HepG2 (cell line): ENCODE measurements at regions not wholly inside any gene's neighbourhood (a gene's known extent, or its start where the extent isn't known, plus 50 kb on each side); places are given as distances from the start of the nearest gene placed in this dataset.

Experiments used
- ATAC-seq: fragments of 200-7000 bp; cut with Tn5 transposase; 3 replicates; pipeline ENCODE4 v1.9.1; 2020; ENCODE audit warnings: mild to moderate bottlenecking, moderate library complexity
- BruUV-seq: library from RNA; stranded (reverse); fragments of 400-500 nt; replicated peaks from 2 replicates; lab custom pipeline; 2021; lab: Mats Ljungman, UMichigan
- CTCF ChIA-PET: fragments of 300-600 bp; formaldehyde crosslinking; extraction: SDS; loops from one replicate; lab custom pipeline; 2021; ENCODE audit warnings: low total read pairs, inconsistent platforms, low intra/inter-chr PET ratio; lab: Yijun Ruan, JAX
- POLR2A ChIA-PET: fragments of 350-600 bp; sonication (Branson Sonifier 250); formaldehyde crosslinking; loops from one replicate; lab custom pipeline; 2020; ENCODE audit warnings: antibody characterized with exemption, inconsistent platforms; lab: Yijun Ruan, JAX
- DNase-seq: peaks from one replicate; pipeline ENCODE4 v3.0.0-alpha.2; 2015; ENCODE audit warnings: low spot score
- FAIRE-seq: peaks from 3 replicates; lab custom pipeline; 2011; peaks lifted over from hg19 to GRCh38; lab: Jason Lieb, UNC
- H2AFZ ChIP-seq: one replicate; pipeline ENCODE4 v1.6.1; 2011; ENCODE audit warnings: low read length, inconsistent platforms
- H3K27ac ChIP-seq: fragments of 300-600 bp; 3 replicates; pipeline ENCODE4 v1.8.0; 2011; ENCODE audit warnings: mixed run types, mild to moderate bottlenecking, mixed read lengths, low read length, inconsistent platforms; ENCODE audit not compliant: insufficient read depth; ENCODE audit errors: extremely low read length
- H3K27me3 ChIP-seq, 2 experiments: fragments of 200-600 bp in 1 of 2; 2 replicates in 1 of 2; 3 replicates in 1 of 2; pipeline versions ENCODE4 v1.6.0 to v1.8.0; 2011; ENCODE audit warnings: low read length in 2 of 2, mild to moderate bottlenecking in 2 of 2, moderate library complexity in 2 of 2, inconsistent platforms in 1 of 2; ENCODE audit not compliant: insufficient read depth in 2 of 2, control insufficient read depth in 1 of 2
- H3K36me3 ChIP-seq, 2 experiments: fragments of 200-600 bp in 1 of 2; replicated peaks in 1 of 2; 2 replicates in 1 of 2; 3 replicates in 1 of 2; pipeline versions ENCODE4 v1.5.1 to v1.8.0; 2011; ENCODE audit warnings: low read length in 2 of 2, inconsistent platforms in 1 of 2; ENCODE audit not compliant: insufficient read depth in 2 of 2, control insufficient read depth in 1 of 2
- H3K4me1 ChIP-seq: 2 replicates; pipeline ENCODE4 v1.5.1; 2012; ENCODE audit warnings: low read length, inconsistent platforms; ENCODE audit not compliant: insufficient read depth
- H3K4me2 ChIP-seq: 2 replicates; pipeline ENCODE4 v1.6.0; 2011; ENCODE audit warnings: low read depth, low read length, inconsistent platforms
- H3K4me3 ChIP-seq, 3 experiments: fragments of 200-600 bp in 1 of 3; sonication (generic), shearing (Covaris generic) in 1 of 3; replicated peaks in 1 of 3; 2 replicates each; pipeline ENCODE4 v1.5.1; 2011 to 2016; ENCODE audit warnings: low read length in 3 of 3, inconsistent platforms in 2 of 3, low read depth in 2 of 3, mild to moderate bottlenecking in 2 of 3, control low read depth in 1 of 3, mixed read lengths in 1 of 3; ENCODE audit not compliant: insufficient read depth in 1 of 3
- H3K79me2 ChIP-seq: one replicate; pipeline ENCODE4 v1.6.1; 2011; ENCODE audit warnings: low read length, inconsistent platforms; ENCODE audit not compliant: insufficient read depth
- H3K9ac ChIP-seq: 2 replicates; pipeline ENCODE4 v1.6.0; 2011; ENCODE audit warnings: mild to moderate bottlenecking, low read depth, low read length, inconsistent platforms; ENCODE audit not compliant: insufficient read depth
- H3K9me3 ChIP-seq: 2 replicates; pipeline ENCODE4 v1.5.1; 2012; ENCODE audit warnings: mild to moderate bottlenecking, low read length
- H4K20me1 ChIP-seq: 2 replicates; pipeline ENCODE4 v1.6.0; 2011; ENCODE audit warnings: inconsistent platforms, mild to moderate bottlenecking, low read length, moderate library complexity; ENCODE audit not compliant: insufficient read depth
- AGO2 ChIP-seq: fragments of 200-400 bp; formaldehyde crosslinking; optimal IDR thresholded peaks from 2 replicates; pipeline ENCODE3; 2017; ENCODE audit warnings: mild to moderate bottlenecking, low read depth, low read length, moderate library complexity
- ARNT2 ChIP-seq: sonication (generic); formaldehyde crosslinking; IDR thresholded peaks from 2 replicates; pipeline ENCODE4 v1.8.0; 2022; ENCODE audit warnings: mild to moderate bottlenecking, low read depth, missing genetic modification reagents, moderate library complexity
- ATF7 ChIP-seq, 2 experiments: fragments of 450-650 bp in 1 of 2; sonication (generic) in 1 of 2; formaldehyde crosslinking in 1 of 2; IDR thresholded peaks; 2 replicates each; pipeline versions ENCODE4 v1.4.0 to v1.6.1; 2016 to 2020; ENCODE audit warnings: antibody characterized with exemption in 1 of 2, mild to moderate bottlenecking in 1 of 2, missing genetic modification reagents in 1 of 2
- CREB1 ChIP-seq, 2 experiments: fragments of 450-650 bp in 1 of 2; IDR thresholded peaks; 2 replicates each; pipeline ENCODE4 v1.6.1; 2016 to 2017; ENCODE audit warnings: control low read depth in 1 of 2, mild to moderate bottlenecking in 1 of 2, missing compliant biosample characterization in 1 of 2, missing genetic modification characterization in 1 of 2
- GATA4 ChIP-seq: sonication (generic); IDR thresholded peaks from 2 replicates; pipeline ENCODE4 v1.6.1; 2016; ENCODE audit warnings: antibody characterized with exemption, low read depth, borderline replicate concordance
- MAFF ChIP-seq: IDR thresholded peaks from 2 replicates; pipeline ENCODE4 v1.6.1; 2011; ENCODE audit warnings: low read depth, low read length, improper control_type of control experiment
- RCOR2 ChIP-seq: IDR thresholded peaks from 2 replicates; pipeline ENCODE4 v1.6.1; 2016; ENCODE audit warnings: missing biosample characterization, missing genetic modification reagents
- SRSF9 ChIP-seq: fragments of 200-400 bp; formaldehyde crosslinking; IDR thresholded peaks from 2 replicates; pipeline ENCODE4 v1.6.1; 2018; ENCODE audit warnings: borderline replicate concordance, mild to moderate bottlenecking, low read depth, low read length; ENCODE audit not compliant: insufficient read depth, poor library complexity, severe bottlenecking
- ZBTB39 ChIP-seq: sonication (generic); formaldehyde crosslinking; IDR thresholded peaks from 2 replicates; pipeline ENCODE4 v1.5.0; 2020; ENCODE audit warnings: missing genetic modification reagents
- ZNF678 ChIP-seq: sonication (generic); formaldehyde crosslinking; IDR thresholded peaks from 2 replicates; pipeline ENCODE4 v1.4.0; 2020; ENCODE audit warnings: mild to moderate bottlenecking, missing genetic modification reagents
- ZNF740 ChIP-seq: sonication (generic); formaldehyde crosslinking; IDR thresholded peaks from 2 replicates; pipeline ENCODE4 v1.4.0; 2020; ENCODE audit warnings: missing genetic modification reagents
- WGBS: methylation state at CpG from one replicate; pipeline ENCODE4 v1.1.6; 2017; ENCODE audit warnings: low lambda C conversion rate; 5-methylcytosine and 5-hydroxymethylcytosine counted together
- in situ Hi-C: cut with HindIII; loops from 2 replicates; pipeline ENCODE4 v1.10.0; 2017; ENCODE audit warnings: low pct_unique_long_range_greater_than_20kb; ENCODE audit not compliant: extremely low pct_ligation_motif_present
- intact Hi-C: fragments of 100-400 bp; cut with micrococcal nuclease; formaldehyde crosslinking; loops from one replicate; pipeline ENCODE4 v1.10.0; 2022; ENCODE audit not compliant: unreplicated experiment
- TF ChIP-seq, protein P1 (sequence below): sonication (generic); formaldehyde crosslinking; IDR thresholded peaks from 2 replicates; pipeline ENCODE4 v1.4.0; 2020; ENCODE audit warnings: missing genetic modification reagents, borderline replicate concordance
- TF ChIP-seq, protein P2 (sequence below): IDR thresholded peaks from 2 replicates; pipeline ENCODE4 v1.6.1; 2016; ENCODE audit warnings: low read depth, control low read depth

- no peak for DNase-seq
- WGBS, result 20% methylated on average over 4 of the region's 4 CpGs
- POLR2A ChIA-PET, result no interaction called here
- CTCF ChIA-PET, result no interaction called here
- intact Hi-C loops (no loop called here), in situ Hi-C loops (no loop called here)
- Histone ChIP-seq H3K36me3 (no peaks in the 10 kb centered on the region), H3K27ac (no peak overlapping the region), H3K27me3 (no peaks in the 10 kb centered on the region), H3K4me1 (no peaks in the 10 kb centered on the region), H3K79me2 (no peaks in the 10 kb centered on the region), H3K4me3 (no peak overlapping the region), H4K20me1 (no peaks in the 10 kb centered on the region), H3K9me3 (no peaks in the 10 kb centered on the region), H3K9ac (no peak overlapping the region), H2AFZ (no peak overlapping the region), H3K4me2 (no peak overlapping the region)
- no peak for ATAC-seq
- BruUV-seq, result no TSS peak
- TF ChIP-seq ATF7 (IDR thresholded peaks at IDR 0.05), result peak; percentile 80
- TF ChIP-seq ATF7 (CRISPR knock-in tag; IDR thresholded peaks at IDR 0.05), result no peak
- TF ChIP-seq CREB1 (IDR thresholded peaks at IDR 0.05), result peak; percentile 88
- TF ChIP-seq CREB1 (CRISPR knock-in tag; IDR thresholded peaks at IDR 0.05), result no peak
- TF ChIP-seq AGO2, result no peak
- no peak for FAIRE-seq
Observed at GRCh38 chr6:81656231-81656630, 96.2 kb downstream of the TENT5A start.

GRCh38 chr6:81655696-81656095 lies 96.8 kb downstream of the TENT5A start:
- FAIRE-seq, result no peak
- BruUV-seq, result no TSS peak
- H3K9me3 ChIP-seq, result no peaks in the 10 kb centered on the region
- ChIA-PET POLR2A (no interaction called here), CTCF (no interaction called here)
- no peak for ATAC-seq
- H3K9ac ChIP-seq, result no peak overlapping the region
- no peaks in the 10 kb centered on the region for H3K36me3 ChIP-seq
- intact Hi-C loops, result no loop called here
- no peak overlapping the region for H3K4me2 ChIP-seq
- in situ Hi-C loops, result no loop called here
- no peak overlapping the region for H3K4me3 ChIP-seq
- no peak overlapping the region for H2AFZ ChIP-seq
- H4K20me1 ChIP-seq, result no peaks in the 10 kb centered on the region
- H3K4me1 ChIP-seq, result no peaks in the 10 kb centered on the region
- DNase-seq, result no peak
- no peak overlapping the region for H3K27ac ChIP-seq
- WGBS, result 34% methylated on average over 2 of the region's 2 CpGs
- H3K27me3 ChIP-seq, result no peaks in the 10 kb centered on the region
- no peaks in the 10 kb centered on the region for H3K79me2 ChIP-seq
- TF ChIP-seq ZNF678 (CRISPR knock-in tag), result no peak
- TF ChIP-seq SRSF9, result no peak
- no peak for TF ChIP-seq ZNF740 (CRISPR knock-in tag)
- no peak for TF ChIP-seq ARNT2 (CRISPR knock-in tag)
- TF ChIP-seq GATA4, result no peak
- no peak for TF ChIP-seq RCOR2 (CRISPR knock-in tag)
- TF ChIP-seq, protein P1, sequence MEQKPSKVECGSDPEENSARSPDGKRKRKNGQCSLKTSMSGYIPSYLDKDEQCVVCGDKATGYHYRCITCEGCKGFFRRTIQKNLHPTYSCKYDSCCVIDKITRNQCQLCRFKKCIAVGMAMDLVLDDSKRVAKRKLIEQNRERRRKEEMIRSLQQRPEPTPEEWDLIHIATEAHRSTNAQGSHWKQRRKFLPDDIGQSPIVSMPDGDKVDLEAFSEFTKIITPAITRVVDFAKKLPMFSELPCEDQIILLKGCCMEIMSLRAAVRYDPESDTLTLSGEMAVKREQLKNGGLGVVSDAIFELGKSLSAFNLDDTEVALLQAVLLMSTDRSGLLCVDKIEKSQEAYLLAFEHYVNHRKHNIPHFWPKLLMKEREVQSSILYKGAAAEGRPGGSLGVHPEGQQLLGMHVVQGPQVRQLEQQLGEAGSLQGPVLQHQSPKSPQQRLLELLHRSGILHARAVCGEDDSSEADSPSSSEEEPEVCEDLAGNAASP (CRISPR knock-in tag), result no peak
- TF ChIP-seq, protein P2, sequence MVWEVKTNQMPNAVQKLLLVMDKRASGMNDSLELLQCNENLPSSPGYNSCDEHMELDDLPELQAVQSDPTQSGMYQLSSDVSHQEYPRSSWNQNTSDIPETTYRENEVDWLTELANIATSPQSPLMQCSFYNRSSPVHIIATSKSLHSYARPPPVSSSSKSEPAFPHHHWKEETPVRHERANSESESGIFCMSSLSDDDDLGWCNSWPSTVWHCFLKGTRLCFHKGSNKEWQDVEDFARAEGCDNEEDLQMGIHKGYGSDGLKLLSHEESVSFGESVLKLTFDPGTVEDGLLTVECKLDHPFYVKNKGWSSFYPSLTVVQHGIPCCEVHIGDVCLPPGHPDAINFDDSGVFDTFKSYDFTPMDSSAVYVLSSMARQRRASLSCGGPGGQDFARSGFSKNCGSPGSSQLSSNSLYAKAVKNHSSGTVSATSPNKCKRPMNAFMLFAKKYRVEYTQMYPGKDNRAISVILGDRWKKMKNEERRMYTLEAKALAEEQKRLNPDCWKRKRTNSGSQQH (CRISPR knock-in tag), result no peak
- no peak for TF ChIP-seq MAFF
- no peak for TF ChIP-seq ZBTB39 (CRISPR knock-in tag)
